Lung (tissue), 11 donors: ENCODE measurements at regions not wholly inside any gene's neighbourhood (a gene's known extent, or its start where the extent isn't known, plus 50 kb on each side); places are given as distances from the start of the nearest gene placed in this dataset.

ENCODE experiments used
- ATAC-seq: fragments of 200-7000 bp; cut with Tn5 transposase; one replicate; pipeline ENCODE4 v1.9.1; 2020; ENCODE audit warnings: moderate number of reproducible peaks; ENCODE audit not compliant: insufficient read depth, low FRiP score
- DNase-seq, 3 donors: peaks; one replicate each; pipeline ENCODE4 v3.0.0-alpha.2; 2013 to 2017
- H3K27ac ChIP-seq, 2 donors: one replicate each; pipeline ENCODE4 v1.5.1; 2013; ENCODE audit warnings: mild to moderate bottlenecking in 2 of 2, moderate library complexity in 2 of 2, control low read depth in 1 of 2, inconsistent platforms in 1 of 2, low read depth in 1 of 2, low read length in 1 of 2
- H3K27me3 ChIP-seq, 3 donors: one replicate each; pipeline ENCODE4 v1.5.1; 2013; ENCODE audit warnings: low read length in 2 of 3; ENCODE audit not compliant: control insufficient read depth in 3 of 3, insufficient read depth in 3 of 3
- H3K36me3 ChIP-seq, 4 donors: one replicate each; pipeline ENCODE4 v1.5.1; 2013; ENCODE audit warnings: low read length in 4 of 4, mild to moderate bottlenecking in 1 of 4, moderate library complexity in 1 of 4; ENCODE audit not compliant: control insufficient read depth in 4 of 4, insufficient read depth in 4 of 4
- H3K4me1 ChIP-seq, 5 donors: one replicate each; pipeline ENCODE4 v1.5.1; 2013; ENCODE audit warnings: low read length in 5 of 5, mild to moderate bottlenecking in 2 of 5, moderate library complexity in 1 of 5; ENCODE audit not compliant: control insufficient read depth in 5 of 5, insufficient read depth in 5 of 5
- H3K4me3 ChIP-seq: one replicate; pipeline ENCODE4 v1.5.1; 2013; ENCODE audit warnings: mild to moderate bottlenecking, control low read depth, moderate library complexity
- H3K9ac ChIP-seq, 2 donors: one replicate each; pipeline ENCODE4 v1.5.1; 2013; ENCODE audit warnings: low read length in 2 of 2, control low read depth in 1 of 2; ENCODE audit not compliant: insufficient read depth in 1 of 2
- H3K9me3 ChIP-seq, 4 donors: one replicate each; pipeline ENCODE4 v1.5.1; 2013; ENCODE audit warnings: low read length in 3 of 4, mild to moderate bottlenecking in 1 of 4, moderate library complexity in 1 of 4; ENCODE audit not compliant: control insufficient read depth in 4 of 4, insufficient read depth in 3 of 4
- WGBS, 2 donors: extraction: QIAGEN DNeasy Blood & Tissue Kit; methylation state at CpG; one replicate each; pipeline ENCODE4 v1.1.7; 2013; 5-methylcytosine and 5-hydroxymethylcytosine counted together
- TF ChIP-seq, protein P1 (sequence below): IDR thresholded peaks from 2 replicates; pipeline ENCODE4 v1.5.1; 2012; ENCODE audit warnings: mild to moderate bottlenecking; ENCODE audit errors: control extremely low read depth, extremely low read depth
- donor health status: control.
- donor health status: control.
- donor health status: Bipolar disorder and iron deficiency.
- donor health status: healthy.
- donor health status: DM: yes; HTN: yes; CAD: no.

DNA sequence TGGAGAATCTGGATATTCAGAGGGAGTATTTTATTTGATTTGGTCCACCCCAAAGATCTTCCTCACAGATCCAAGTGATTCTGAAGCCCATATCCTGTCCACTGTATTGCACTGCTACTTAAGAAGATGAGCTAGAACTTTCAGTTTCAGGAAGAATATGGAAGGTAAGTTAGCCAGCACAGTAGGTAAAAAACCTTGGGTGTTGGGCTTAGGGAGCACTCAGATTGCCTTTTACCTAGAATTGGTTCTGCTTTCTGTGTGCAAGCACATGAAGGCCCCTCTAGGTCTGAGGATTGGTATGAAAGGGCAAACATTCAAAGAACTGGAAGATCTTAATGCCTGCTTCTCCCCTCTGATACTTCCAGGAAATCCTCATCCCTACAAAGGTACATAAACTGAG lies 146.7 kb upstream of the COL1A2 start:
- peaks cover 0 to 14% (median 2%) of the 10 kb centered on the region in 5 donors for H3K4me1 ChIP-seq
- no peak overlapping the region for H3K27ac ChIP-seq
- DNase-seq (no peak), ATAC-seq (no peak)
- H3K27me3 ChIP-seq = no peaks in the 10 kb centered on the region
- no peaks in the 10 kb centered on the region for H3K9me3 ChIP-seq
- TF ChIP-seq, protein P1, sequence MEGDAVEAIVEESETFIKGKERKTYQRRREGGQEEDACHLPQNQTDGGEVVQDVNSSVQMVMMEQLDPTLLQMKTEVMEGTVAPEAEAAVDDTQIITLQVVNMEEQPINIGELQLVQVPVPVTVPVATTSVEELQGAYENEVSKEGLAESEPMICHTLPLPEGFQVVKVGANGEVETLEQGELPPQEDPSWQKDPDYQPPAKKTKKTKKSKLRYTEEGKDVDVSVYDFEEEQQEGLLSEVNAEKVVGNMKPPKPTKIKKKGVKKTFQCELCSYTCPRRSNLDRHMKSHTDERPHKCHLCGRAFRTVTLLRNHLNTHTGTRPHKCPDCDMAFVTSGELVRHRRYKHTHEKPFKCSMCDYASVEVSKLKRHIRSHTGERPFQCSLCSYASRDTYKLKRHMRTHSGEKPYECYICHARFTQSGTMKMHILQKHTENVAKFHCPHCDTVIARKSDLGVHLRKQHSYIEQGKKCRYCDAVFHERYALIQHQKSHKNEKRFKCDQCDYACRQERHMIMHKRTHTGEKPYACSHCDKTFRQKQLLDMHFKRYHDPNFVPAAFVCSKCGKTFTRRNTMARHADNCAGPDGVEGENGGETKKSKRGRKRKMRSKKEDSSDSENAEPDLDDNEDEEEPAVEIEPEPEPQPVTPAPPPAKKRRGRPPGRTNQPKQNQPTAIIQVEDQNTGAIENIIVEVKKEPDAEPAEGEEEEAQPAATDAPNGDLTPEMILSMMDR = no peak
- no peaks in the 10 kb centered on the region for H3K36me3 ChIP-seq
- no peak overlapping the region for H3K4me3 ChIP-seq
- no peak overlapping the region for H3K9ac ChIP-seq

DNA sequence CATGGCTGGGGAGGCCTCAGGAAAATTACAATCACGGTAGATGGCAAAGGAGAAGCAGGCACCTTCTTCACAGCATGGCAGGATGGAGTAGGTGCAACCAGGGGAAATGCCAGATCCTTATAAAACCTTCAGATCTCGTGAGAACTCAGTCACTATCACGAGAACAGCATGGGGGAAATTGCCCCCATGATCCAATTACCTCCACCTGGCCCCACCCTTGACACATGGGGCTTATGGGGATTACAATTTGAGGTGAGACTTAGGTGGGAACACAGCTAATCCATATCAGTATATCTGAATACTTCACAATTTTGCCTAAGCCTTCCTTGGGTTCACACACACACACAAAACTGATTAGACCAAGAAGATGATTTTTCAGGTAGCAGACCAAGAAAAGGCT lies 145.1 kb upstream of the COL1A2 start:
- TF ChIP-seq, protein P1 = no peak
- WGBS, 2 donors = 79 to 88% methylated on average over 3 of the region's 3 CpGs
- DNase-seq = no peak

DNA sequence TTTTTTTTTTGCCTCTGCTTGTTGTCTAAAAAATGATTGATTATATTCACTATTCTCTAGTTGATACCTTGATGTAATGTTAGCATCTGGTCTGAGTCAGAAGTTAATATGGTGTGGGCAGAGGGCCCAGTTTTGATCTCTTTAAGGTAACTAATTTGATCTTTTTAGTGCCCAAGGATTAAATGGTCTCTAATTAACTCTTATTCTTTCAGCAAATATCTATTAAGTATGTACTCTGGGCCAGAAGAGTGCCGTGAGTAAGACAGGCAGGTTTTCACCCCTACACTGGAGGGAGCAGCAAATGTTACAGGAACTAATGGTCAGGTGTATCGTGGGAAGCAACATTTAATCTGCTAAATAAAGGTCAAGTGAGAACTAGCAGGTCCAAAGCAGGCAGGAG lies 144.6 kb upstream of the COL1A2 start:
- no peak overlapping the region for H3K9ac ChIP-seq
- no peak overlapping the region for H3K4me3 ChIP-seq
- H3K9me3 ChIP-seq = no peaks in the 10 kb centered on the region
- WGBS, 2 donors = 67 to 81% methylated on average over 2 of the region's 2 CpGs
- H3K27me3 ChIP-seq = no peaks in the 10 kb centered on the region
- TF ChIP-seq, protein P1 = no peak
- no peaks in the 10 kb centered on the region for H3K36me3 ChIP-seq
- H3K4me1 ChIP-seq = peaks cover 0 to 17% (median 5%) of the 10 kb centered on the region in 5 donors
- DNase-seq (no peak), ATAC-seq (no peak)
- H3K27ac ChIP-seq = no peak overlapping the region

More for the DNA sequence above, 145.1 kb upstream of the COL1A2 start:
- H3K9me3 ChIP-seq = no peaks in the 10 kb centered on the region
- no peak overlapping the region for H3K4me3 ChIP-seq
- no peak for ATAC-seq
- H3K27me3 ChIP-seq = no peaks in the 10 kb centered on the region
- no peak overlapping the region for H3K9ac ChIP-seq
- H3K4me1 ChIP-seq = peaks cover 0 to 17% (median 5%) of the 10 kb centered on the region in 5 donors
- no peaks in the 10 kb centered on the region for H3K36me3 ChIP-seq
- H3K27ac ChIP-seq = no peak overlapping the region

DNA sequence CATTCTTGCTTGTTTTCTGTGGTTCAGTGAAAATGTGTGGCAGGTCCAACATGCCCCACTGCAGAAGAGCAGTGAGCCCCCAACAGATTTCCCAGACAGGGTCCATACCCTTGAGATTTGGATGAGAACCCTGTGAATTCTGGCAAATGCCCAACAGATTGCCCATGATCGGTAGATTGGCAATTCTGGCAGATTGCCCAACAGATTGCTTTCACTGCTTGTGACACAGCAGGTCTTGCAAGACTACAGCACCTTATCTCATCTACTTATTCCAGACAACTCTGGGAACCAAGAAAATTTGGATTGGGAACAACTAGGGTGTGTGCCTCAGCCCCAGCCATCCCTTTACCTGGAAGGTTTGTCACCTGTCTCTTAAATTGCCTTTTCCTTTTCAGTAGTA lies 143.7 kb upstream of the COL1A2 start:
- DNase-seq = no peak

More for the DNA sequence above, 143.7 kb upstream of the COL1A2 start:
- TF ChIP-seq, protein P1 = no peak
- Histone ChIP-seq H3K27me3 (no peaks in the 10 kb centered on the region), H3K9me3 (no peaks in the 10 kb centered on the region), H3K4me1 (peaks cover 0 to 17% (median 5%) of the 10 kb centered on the region in 5 donors), H3K36me3 (no peaks in the 10 kb centered on the region), H3K9ac (no peak overlapping the region), H3K4me3 (no peak overlapping the region), H3K27ac (no peak overlapping the region)
- ATAC-seq = no peak
- 17 to 27% methylated on average over 1 of the region's 1 CpG for WGBS, 2 donors
